ENCODE measurements at regions not wholly inside any gene's neighbourhood (a gene's known extent, or its start where the extent isn't known, plus 50 kb on each side); places are given as distances from the start of the nearest gene placed in this dataset.
A peak's percentile ranks its signal among the peaks of the same experiment; 100 is the strongest.
"Not testable (repeated sequence)": the region's sequence is repeated elsewhere in the genome, so short reads cannot be mapped to it uniquely, and the experiment has no call there.

- not testable (repeated sequence) for H2AFZ ChIP-seq (replicated peaks); H4K20me1 ChIP-seq (ENCODE audit: low read depth); DNase-seq (ENCODE audit: low spot score); H3K27ac ChIP-seq; H3K4me1 Mint-ChIP-seq; H3K79me2 ChIP-seq (ENCODE audit: low read depth); H3K27ac Mint-ChIP-seq; H3K27me3 ChIP-seq; H3K4me3 Mint-ChIP-seq; H3F3A ChIP-seq (ENCODE audit: low read depth); H3K9me3 ChIP-seq (ENCODE audit: low read depth); H3K9ac ChIP-seq; H3K36me3 ChIP-seq; H3K4me1 ChIP-seq; H3K27me3 Mint-ChIP-seq (ENCODE audit: insufficient read depth, low read depth); H3K4me3 ChIP-seq; H3K9me3 Mint-ChIP-seq; H3K4me2 ChIP-seq; H3K36me3 Mint-ChIP-seq
- peak; percentile 5 for TF ChIP-seq CTCF (IDR thresholded peaks at IDR 0.05)
These were observed 170.8 kb downstream of the GTF2H2C_2 start for GRCh38 chr5:70585996-70586395.
